Lower lobe of right lung (tissue), 2 donors: ENCODE measurements at regions not wholly inside any gene's neighbourhood (a gene's known extent, or its start where the extent isn't known, plus 50 kb on each side); places are given as distances from the start of the nearest gene placed in this dataset.

Source experiments
- ATAC-seq, 2 donors: fragments of 200-7000 bp; cut with Tn5 transposase; one replicate each; pipeline ENCODE4 v1.9.1; 2020 to 2022; ENCODE audit warnings: mild to moderate bottlenecking in 2 of 2, moderate library complexity in 2 of 2
- DNase-seq: peaks from one replicate; pipeline ENCODE4 v3.0.0-alpha.2; 2020
- H3K27ac ChIP-seq: fragments of 200-600 bp; one replicate; pipeline ENCODE4 v1.8.0; 2022
- H3K27me3 ChIP-seq: fragments of 200-600 bp; one replicate; pipeline ENCODE4 v1.8.0; 2022; ENCODE audit warnings: low read depth
- H3K36me3 ChIP-seq: fragments of 200-600 bp; one replicate; pipeline ENCODE4 v1.8.0; 2022; ENCODE audit warnings: mild to moderate bottlenecking
- H3K4me1 ChIP-seq: fragments of 200-600 bp; one replicate; pipeline ENCODE4 v1.8.0; 2022
- H3K4me3 ChIP-seq: fragments of 200-600 bp; one replicate; pipeline ENCODE4 v1.8.0; 2022; ENCODE audit warnings: mild to moderate bottlenecking
- H3K9me3 ChIP-seq: fragments of 200-600 bp; one replicate; pipeline ENCODE4 v1.8.0; 2022
- intact Hi-C: fragments of 100-400 bp; cut with DNase I; formaldehyde crosslinking; loops from one replicate; pipeline ENCODE4 v1.11.0; 2022
- TF ChIP-seq, protein P1 (sequence below): fragments of 200-600 bp; IDR thresholded peaks from one replicate; pipeline ENCODE4 v1.8.0; 2022; ENCODE audit warnings: antibody characterized with exemption, mild to moderate bottlenecking
- donor health status: DM: no; HTN: yes; CAD: no; lungs with severe emphysema.

DNA sequence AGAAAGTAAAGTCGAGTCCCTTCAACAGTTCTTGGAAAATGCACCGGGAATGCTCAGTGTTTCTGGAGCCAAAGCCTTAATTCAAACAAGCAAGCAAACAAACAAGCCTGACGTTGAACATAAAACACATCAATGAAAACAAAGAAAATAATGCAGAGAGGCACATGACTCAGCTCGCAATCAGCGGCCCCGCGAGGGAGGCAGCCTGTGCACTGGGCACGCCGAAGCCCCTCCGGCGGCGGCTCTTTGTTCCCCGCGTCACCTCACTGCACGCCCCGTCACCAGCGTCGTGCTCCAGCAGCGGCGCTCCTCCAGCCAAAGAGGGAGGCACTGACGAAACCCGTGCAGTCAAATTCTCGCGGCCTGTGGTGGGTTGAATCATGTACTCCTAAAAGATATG lies 151.5 kb downstream of the DNAJB6 start:
- ATAC-seq (no peak), DNase-seq (no peak)
- TF ChIP-seq, protein P1, sequence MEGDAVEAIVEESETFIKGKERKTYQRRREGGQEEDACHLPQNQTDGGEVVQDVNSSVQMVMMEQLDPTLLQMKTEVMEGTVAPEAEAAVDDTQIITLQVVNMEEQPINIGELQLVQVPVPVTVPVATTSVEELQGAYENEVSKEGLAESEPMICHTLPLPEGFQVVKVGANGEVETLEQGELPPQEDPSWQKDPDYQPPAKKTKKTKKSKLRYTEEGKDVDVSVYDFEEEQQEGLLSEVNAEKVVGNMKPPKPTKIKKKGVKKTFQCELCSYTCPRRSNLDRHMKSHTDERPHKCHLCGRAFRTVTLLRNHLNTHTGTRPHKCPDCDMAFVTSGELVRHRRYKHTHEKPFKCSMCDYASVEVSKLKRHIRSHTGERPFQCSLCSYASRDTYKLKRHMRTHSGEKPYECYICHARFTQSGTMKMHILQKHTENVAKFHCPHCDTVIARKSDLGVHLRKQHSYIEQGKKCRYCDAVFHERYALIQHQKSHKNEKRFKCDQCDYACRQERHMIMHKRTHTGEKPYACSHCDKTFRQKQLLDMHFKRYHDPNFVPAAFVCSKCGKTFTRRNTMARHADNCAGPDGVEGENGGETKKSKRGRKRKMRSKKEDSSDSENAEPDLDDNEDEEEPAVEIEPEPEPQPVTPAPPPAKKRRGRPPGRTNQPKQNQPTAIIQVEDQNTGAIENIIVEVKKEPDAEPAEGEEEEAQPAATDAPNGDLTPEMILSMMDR = no peak
- Histone ChIP-seq H3K36me3 (no peaks in the 10 kb centered on the region), H3K4me3 (no peak overlapping the region), H3K27me3 (peaks cover 5% of the 10 kb centered on the region), H3K27ac (no peak overlapping the region), H3K9me3 (no peaks in the 10 kb centered on the region), H3K4me1 (no peaks in the 10 kb centered on the region)
- intact Hi-C loops = no loop called here

DNA sequence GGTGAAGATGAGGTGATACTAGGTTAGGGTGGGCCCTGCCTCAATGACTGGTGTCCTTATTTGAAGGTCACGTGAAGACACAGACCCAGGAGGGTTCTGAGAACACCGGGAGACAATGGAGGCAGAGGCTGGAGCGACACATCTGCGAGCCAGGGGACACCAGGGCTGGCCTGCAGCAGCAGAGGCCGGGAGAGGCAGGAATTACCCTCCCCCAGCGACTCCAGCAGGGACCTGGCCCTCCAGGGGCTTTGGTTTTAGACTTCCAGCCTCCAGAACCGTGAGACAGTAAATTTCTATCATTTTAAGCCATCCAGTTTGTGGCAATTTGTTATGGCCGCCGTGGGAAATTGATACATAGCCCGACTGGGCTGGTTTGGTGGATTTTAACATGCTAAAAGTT lies 152.2 kb downstream of the DNAJB6 start:
- no peak overlapping the region for H3K27ac ChIP-seq
- no peaks in the 10 kb centered on the region for H3K36me3 ChIP-seq
- peaks cover 5% of the 10 kb centered on the region for H3K27me3 ChIP-seq
- no peak for ATAC-seq
- no peaks in the 10 kb centered on the region for H3K4me1 ChIP-seq
- intact Hi-C loops = no loop called here
- H3K4me3 ChIP-seq = no peak overlapping the region
- no peaks in the 10 kb centered on the region for H3K9me3 ChIP-seq
- TF ChIP-seq, protein P1 = no peak
- DNase-seq = no peak
